Sigmoid colon (tissue), 4 donors: ENCODE measurements at regions not wholly inside any gene's neighbourhood (a gene's known extent, or its start where the extent isn't known, plus 50 kb on each side); places are given as distances from the start of the nearest gene placed in this dataset.
"Not testable (repeated sequence)": the region's sequence is repeated elsewhere in the genome, so short reads cannot be mapped to it uniquely, and the experiment has no call there.

Experiments used
- POLR2A ChIP-seq, 2 donors: fragments of 450-650 bp; IDR thresholded peaks; one replicate each; pipeline ENCODE4 v1.6.1; 2016; ENCODE audit warnings: antibody characterized with exemption in 2 of 2, mild to moderate bottlenecking in 2 of 2, moderate library complexity in 2 of 2
- POLR2AphosphoS5 ChIP-seq, 4 donors: sonication (generic); formaldehyde crosslinking; IDR thresholded peaks; one replicate each; pipeline ENCODE4 v1.6.1; 2017; ENCODE audit warnings: antibody characterized with exemption in 4 of 4
- TF ChIP-seq, protein P1 (sequence below), 4 experiments: fragments of 450-650 bp in 3 of 4; fragments of 200-600 bp in 1 of 4; IDR thresholded peaks; one replicate each; pipeline ENCODE4 v1.5.1; 2016 to 2019; ENCODE audit warnings: antibody characterized with exemption in 4 of 4, mild to moderate bottlenecking in 3 of 4, moderate library complexity in 2 of 4

DNA sequence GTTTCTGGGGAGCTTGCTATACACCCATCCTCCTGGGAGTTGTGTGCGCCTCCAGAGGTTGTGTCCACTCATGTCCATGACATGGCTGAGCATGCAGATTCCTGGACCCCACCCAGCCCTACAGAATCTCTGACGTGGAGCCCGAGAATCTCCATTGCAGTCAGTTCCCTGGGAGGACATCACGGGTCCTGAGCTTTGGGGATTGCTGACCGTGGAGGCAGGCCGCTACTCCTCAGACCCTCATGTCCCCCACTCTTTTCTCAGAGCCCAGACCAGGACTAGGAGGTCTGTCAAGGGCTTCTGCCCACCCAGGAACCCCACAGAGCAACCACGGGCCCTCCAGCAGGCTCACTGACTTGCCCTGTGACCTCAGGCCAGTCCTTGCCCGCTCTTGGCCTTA lies 177.7 kb downstream of the TBC1D2B start:
- not testable (repeated sequence) for TF ChIP-seq POLR2AphosphoS5, POLR2A (IDR thresholded peaks at IDR 0.05)
- TF ChIP-seq, protein P1, sequence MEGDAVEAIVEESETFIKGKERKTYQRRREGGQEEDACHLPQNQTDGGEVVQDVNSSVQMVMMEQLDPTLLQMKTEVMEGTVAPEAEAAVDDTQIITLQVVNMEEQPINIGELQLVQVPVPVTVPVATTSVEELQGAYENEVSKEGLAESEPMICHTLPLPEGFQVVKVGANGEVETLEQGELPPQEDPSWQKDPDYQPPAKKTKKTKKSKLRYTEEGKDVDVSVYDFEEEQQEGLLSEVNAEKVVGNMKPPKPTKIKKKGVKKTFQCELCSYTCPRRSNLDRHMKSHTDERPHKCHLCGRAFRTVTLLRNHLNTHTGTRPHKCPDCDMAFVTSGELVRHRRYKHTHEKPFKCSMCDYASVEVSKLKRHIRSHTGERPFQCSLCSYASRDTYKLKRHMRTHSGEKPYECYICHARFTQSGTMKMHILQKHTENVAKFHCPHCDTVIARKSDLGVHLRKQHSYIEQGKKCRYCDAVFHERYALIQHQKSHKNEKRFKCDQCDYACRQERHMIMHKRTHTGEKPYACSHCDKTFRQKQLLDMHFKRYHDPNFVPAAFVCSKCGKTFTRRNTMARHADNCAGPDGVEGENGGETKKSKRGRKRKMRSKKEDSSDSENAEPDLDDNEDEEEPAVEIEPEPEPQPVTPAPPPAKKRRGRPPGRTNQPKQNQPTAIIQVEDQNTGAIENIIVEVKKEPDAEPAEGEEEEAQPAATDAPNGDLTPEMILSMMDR (IDR thresholded peaks at IDR 0.05): not testable (repeated sequence)
